Keratinocyte (primary cell): ENCODE measurements at regions not wholly inside any gene's neighbourhood (a gene's known extent, or its start where the extent isn't known, plus 50 kb on each side); places are given as distances from the start of the nearest gene placed in this dataset.

ENCODE experiments used
- DNase-seq: peaks from one replicate; pipeline ENCODE4 v3.0.0-alpha.2; 2011; ENCODE audit warnings: low read depth, missing footprints, low spot score
- FAIRE-seq: peaks from 2 replicates; lab custom pipeline; 2011; peaks lifted over from hg19 to GRCh38; lab: Jason Lieb, UNC
- H2AFZ ChIP-seq: 2 replicates; pipeline ENCODE4 v1.6.0; 2012; ENCODE audit warnings: low read length, control low read depth, inconsistent platforms; ENCODE audit not compliant: control insufficient read depth
- H3K27ac ChIP-seq: 2 replicates; pipeline ENCODE4 v1.5.1; 2011; ENCODE audit warnings: low read length; ENCODE audit not compliant: control insufficient read depth, insufficient read depth
- H3K27me3 ChIP-seq: 3 replicates; pipeline ENCODE4 v1.6.0; 2011; ENCODE audit warnings: low read length; ENCODE audit not compliant: control insufficient read depth, insufficient read depth; ENCODE audit errors: extremely low read depth
- H3K36me3 ChIP-seq, 2 experiments: 2 replicates in 1 of 2; 3 replicates in 1 of 2; pipeline ENCODE4 v1.5.1; 2011; ENCODE audit warnings: low read length in 2 of 2, mild to moderate bottlenecking in 1 of 2; ENCODE audit not compliant: control insufficient read depth in 2 of 2, insufficient read depth in 2 of 2; ENCODE audit errors: extremely low read depth in 1 of 2
- H3K4me1 ChIP-seq: 3 replicates; pipeline ENCODE4 v1.5.1; 2011; ENCODE audit warnings: low read length; ENCODE audit not compliant: control insufficient read depth, insufficient read depth; ENCODE audit errors: extremely low read depth
- H3K4me2 ChIP-seq: 3 replicates; pipeline ENCODE4 v1.6.0; 2011; ENCODE audit warnings: low read depth, low read length; ENCODE audit not compliant: control insufficient read depth, insufficient read depth; ENCODE audit errors: extremely low read depth
- H3K4me3 ChIP-seq, 3 experiments: fragments of 200-600 bp in 1 of 3; sonication (generic) in 1 of 3; 2 replicates in 2 of 3; 3 replicates in 1 of 3; pipeline ENCODE4 v1.5.1; 2011 to 2016; ENCODE audit warnings: low read length in 3 of 3, mild to moderate bottlenecking in 3 of 3, control low read depth in 2 of 3, inconsistent platforms in 1 of 3, low read depth in 1 of 3, mixed read lengths in 1 of 3, mixed run types in 1 of 3, moderate library complexity in 1 of 3; ENCODE audit not compliant: control insufficient read depth in 2 of 3, insufficient read depth in 2 of 3; ENCODE audit errors: extremely low read depth in 1 of 3
- H3K79me2 ChIP-seq: 2 replicates; pipeline ENCODE4 v1.6.0; 2012; ENCODE audit warnings: low read length; ENCODE audit not compliant: control insufficient read depth, insufficient read depth
- H3K9ac ChIP-seq: 3 replicates; pipeline ENCODE4 v1.6.0; 2011; ENCODE audit warnings: low read length; ENCODE audit not compliant: control insufficient read depth, insufficient read depth; ENCODE audit errors: extremely low read depth
- H3K9me1 ChIP-seq: 3 replicates; pipeline ENCODE4 v1.6.0; 2011; ENCODE audit warnings: low read length; ENCODE audit not compliant: control insufficient read depth, insufficient read depth; ENCODE audit errors: extremely low read depth
- H3K9me3 ChIP-seq: 2 replicates; pipeline ENCODE4 v1.5.1; 2012; ENCODE audit warnings: low read depth, low read length; ENCODE audit not compliant: control insufficient read depth
- H4K20me1 ChIP-seq: 3 replicates; pipeline ENCODE4 v1.6.0; 2011; ENCODE audit warnings: low read length; ENCODE audit not compliant: control insufficient read depth, insufficient read depth; ENCODE audit errors: extremely low read depth
- CTCF ChIP-seq, 3 experiments: IDR thresholded peaks in 1 of 3; conservative IDR thresholded peaks in 1 of 3; optimal IDR thresholded peaks in 1 of 3; 2 replicates in 2 of 3; 3 replicates in 1 of 3; pipeline versions ENCODE3 to v1.5.1; 2011; ENCODE audit warnings: low read length in 3 of 3, mild to moderate bottlenecking in 3 of 3, moderate library complexity in 2 of 3, control low read depth in 1 of 3, inconsistent platforms in 1 of 3; ENCODE audit not compliant: insufficient read depth in 2 of 3; ENCODE audit errors: extremely low read depth in 1 of 3
- EZH2 ChIP-seq: IDR thresholded peaks from one replicate; pipeline ENCODE4 v1.6.1; 2012; ENCODE audit warnings: inconsistent platforms, mild to moderate bottlenecking, low read length, moderate library complexity
- dilution Hi-C: fragments of 300-500 bp; cut with MboI; formaldehyde crosslinking; loops from one replicate; pipeline ENCODE4 v1.7.0; 2020; ENCODE audit warnings: low sequenced_read_pairs; ENCODE audit not compliant: extremely low pct_ligation_motif_present

DNA sequence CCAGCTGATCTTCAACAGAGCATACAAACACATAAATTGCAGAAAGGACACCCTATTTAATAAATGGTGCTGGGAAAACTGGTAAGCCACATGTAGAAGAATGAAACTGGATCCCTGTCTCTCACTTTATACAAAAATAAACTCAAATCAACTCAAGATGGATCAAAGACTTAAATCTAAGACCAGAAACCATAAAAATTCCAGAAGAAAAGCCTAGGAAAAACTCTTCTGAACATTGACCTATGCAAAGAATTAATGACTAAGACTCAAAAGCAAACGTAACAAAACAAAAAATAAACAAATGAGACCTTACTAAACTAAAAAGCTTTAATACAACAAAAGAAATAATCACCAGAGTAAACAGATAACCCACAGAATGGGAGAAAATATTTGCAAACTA lies 74.5 kb upstream of the ABCC4 start:
- no peaks in the 10 kb centered on the region for H3K79me2 ChIP-seq
- no peak overlapping the region for H3K4me3 ChIP-seq
- no peaks in the 10 kb centered on the region for H3K36me3 ChIP-seq
- dilution Hi-C loops, result no loop called here
- no peak overlapping the region for H3K9ac ChIP-seq
- no peak for DNase-seq
- TF ChIP-seq CTCF (optimal IDR thresholded peaks at IDR 0.05 in 1 of 3, IDR thresholded peaks at IDR 0.05 in 1 of 3, conservative IDR thresholded peaks at IDR 0.05 in 1 of 3; ENCODE audit: extremely low read depth in 1 of 3, insufficient read depth in 2 of 3, low read length in 3 of 3) (no peak), EZH2 (no peak)
- no peaks in the 10 kb centered on the region for H3K27me3 ChIP-seq
- no peaks in the 10 kb centered on the region for H3K9me3 ChIP-seq
- H2AFZ ChIP-seq, result no peak overlapping the region
- H3K4me1 ChIP-seq, result peaks cover 3% of the 10 kb centered on the region
- no peaks in the 10 kb centered on the region for H3K9me1 ChIP-seq
- no peak overlapping the region for H3K4me2 ChIP-seq
- H4K20me1 ChIP-seq, result no peaks in the 10 kb centered on the region
- H3K27ac ChIP-seq, result no peak overlapping the region
- FAIRE-seq, result no peak

GRCh38 chr13:95378603-95379002 lies 77.4 kb upstream of the ABCC4 start:
- dilution Hi-C loops, result no loop called here
- Histone ChIP-seq H3K9me3 (no peaks in the 10 kb centered on the region), H3K4me3 (no peak overlapping the region), H3K9ac (no peak overlapping the region), H3K79me2 (no peaks in the 10 kb centered on the region), H3K4me1 (peaks cover 3% of the 10 kb centered on the region), H3K36me3 (no peaks in the 10 kb centered on the region), H3K27ac (no peak overlapping the region), H3K9me1 (no peaks in the 10 kb centered on the region), H3K4me2 (no peak overlapping the region), H4K20me1 (no peaks in the 10 kb centered on the region), H2AFZ (no peak overlapping the region), H3K27me3 (no peaks in the 10 kb centered on the region)
- FAIRE-seq (no peak), DNase-seq (no peak)
- TF ChIP-seq CTCF (optimal IDR thresholded peaks at IDR 0.05 in 1 of 3, IDR thresholded peaks at IDR 0.05 in 1 of 3, conservative IDR thresholded peaks at IDR 0.05 in 1 of 3; ENCODE audit: extremely low read depth in 1 of 3, insufficient read depth in 2 of 3, low read length in 3 of 3) (no peak), EZH2 (no peak)
